ENCODE measurements at regions not wholly inside any gene's neighbourhood (a gene's known extent, or its start where the extent isn't known, plus 50 kb on each side); places are given as distances from the start of the nearest gene placed in this dataset.

- no peak for DNase-seq
- Histone ChIP-seq H3K27me3 (no peaks in the 10 kb centered on the region), H3K9me3 (no peaks in the 10 kb centered on the region), H3K36me3 (no peaks in the 10 kb centered on the region), H3K4me3 (no peak overlapping the region), H3K4me1 (no peaks in the 10 kb centered on the region), H3K27ac (no peak overlapping the region)
- TF ChIP-seq POLR2A (IDR thresholded peaks at IDR 0.05) = no peak
- no peak for TF ChIP-seq CTCF (IDR thresholded peaks at IDR 0.05)
These were observed 381.7 kb upstream of the CCDC196 start for GRCh38 chr14:66104486-66104885.

GRCh38 chr14:66105815-66106214 lies 380.4 kb upstream of the CCDC196 start:
- no peaks in the 10 kb centered on the region for H3K27me3 ChIP-seq
- no peaks in the 10 kb centered on the region for H3K9me3 ChIP-seq
- H3K27ac ChIP-seq = no peak overlapping the region
- no peak for DNase-seq
- no peaks in the 10 kb centered on the region for H3K4me1 ChIP-seq
- TF ChIP-seq CTCF (IDR thresholded peaks at IDR 0.05) (no peak), POLR2A (IDR thresholded peaks at IDR 0.05) (no peak)
- H3K4me3 ChIP-seq = no peak overlapping the region
- H3K36me3 ChIP-seq = no peaks in the 10 kb centered on the region

- Histone ChIP-seq H3K4me3 (no peak overlapping the region), H3K9me3 (no peaks in the 10 kb centered on the region), H3K4me1 (no peaks in the 10 kb centered on the region), H3K27me3 (no peaks in the 10 kb centered on the region), H3K27ac (no peak overlapping the region), H3K36me3 (no peaks in the 10 kb centered on the region)
- no peak for TF ChIP-seq CTCF (IDR thresholded peaks at IDR 0.05)
- no peak for TF ChIP-seq POLR2A (IDR thresholded peaks at IDR 0.05)
- no peak for DNase-seq
These were observed 376.7 kb upstream of the CCDC196 start for GRCh38 chr14:66109426-66109825.

GRCh38 chr14:66111891-66112290 lies 374.3 kb upstream of the CCDC196 start:
- DNase-seq = no peak
- no peak overlapping the region for H3K4me3 ChIP-seq
- no peaks in the 10 kb centered on the region for H3K9me3 ChIP-seq
- H3K36me3 ChIP-seq = no peaks in the 10 kb centered on the region
- no peaks in the 10 kb centered on the region for H3K4me1 ChIP-seq
- TF ChIP-seq POLR2A (IDR thresholded peaks at IDR 0.05) (no peak), CTCF (IDR thresholded peaks at IDR 0.05) (no peak)
- no peak overlapping the region for H3K27ac ChIP-seq
- H3K27me3 ChIP-seq = no peaks in the 10 kb centered on the region

- no peak overlapping the region for H3K4me3 ChIP-seq
- no peaks in the 10 kb centered on the region for H3K36me3 ChIP-seq
- H3K4me1 ChIP-seq = no peaks in the 10 kb centered on the region
- no peaks in the 10 kb centered on the region for H3K27me3 ChIP-seq
- H3K9me3 ChIP-seq = no peaks in the 10 kb centered on the region
- H3K27ac ChIP-seq = no peak overlapping the region
- DNase-seq = no peak
- TF ChIP-seq CTCF (IDR thresholded peaks at IDR 0.05) = no peak
- no peak for TF ChIP-seq POLR2A (IDR thresholded peaks at IDR 0.05)
These were observed 372.1 kb upstream of the CCDC196 start for GRCh38 chr14:66114071-66114470.

Measured in Peyer's patch (tissue), 4 donors.